ENCODE measurements at regions not wholly inside any gene's neighbourhood (a gene's known extent, or its start where the extent isn't known, plus 50 kb on each side); places are given as distances from the start of the nearest gene placed in this dataset.

DNA sequence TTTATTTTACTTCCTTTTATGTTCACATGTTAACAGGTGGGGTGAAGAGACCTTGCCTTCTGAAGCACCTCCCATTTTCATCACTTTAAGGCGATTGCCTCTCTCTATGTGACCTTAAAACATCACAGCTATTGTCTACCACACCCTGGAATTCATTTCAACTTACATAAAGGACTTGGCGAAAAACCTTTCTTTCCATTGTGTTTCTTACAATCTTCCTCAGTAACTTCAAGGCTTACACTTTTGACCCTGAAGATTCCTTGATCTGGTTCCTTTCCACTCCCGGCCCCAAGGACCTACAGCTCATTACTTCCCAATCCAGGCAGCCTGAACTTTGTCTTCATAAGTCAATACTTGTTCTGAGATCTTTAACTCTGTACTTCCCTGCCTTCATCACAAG is 443.3 kb downstream of the ADAMTS20 start:
- Histone ChIP-seq H3K27ac (ENCODE audit: low read length) (no peak overlapping the region), H3K36me3 (ENCODE audit: control insufficient read depth in 2 of 2, insufficient read depth in 2 of 2, low read length in 2 of 2) (no peaks in the 10 kb centered on the region), H3K27me3 (ENCODE audit: control insufficient read depth in 1 of 2, insufficient read depth in 2 of 2, low read length in 2 of 2) (no peaks in the 10 kb centered on the region), H3K4me1 (ENCODE audit: control insufficient read depth, insufficient read depth, low read length) (no peaks in the 10 kb centered on the region), H3K9ac (ENCODE audit: low read length in 2 of 2) (no peak overlapping the region), H3K4me3 (ENCODE audit: low read length in 2 of 2) (no peak overlapping the region), H3K9me3 (ENCODE audit: control insufficient read depth in 2 of 2, low read length in 2 of 2) (no peaks in the 10 kb centered on the region)

GRCh38 chr12:43107026-43107775 is 444.8 kb downstream of the ADAMTS20 start:
- H3K4me3 ChIP-seq (ENCODE audit: low read length in 2 of 2): no peak overlapping the region
- no peaks in the 10 kb centered on the region for H3K9me3 ChIP-seq (ENCODE audit: control insufficient read depth in 2 of 2, low read length in 2 of 2)
- H3K36me3 ChIP-seq (ENCODE audit: control insufficient read depth in 2 of 2, insufficient read depth in 2 of 2, low read length in 2 of 2): no peaks in the 10 kb centered on the region
- H3K27me3 ChIP-seq (ENCODE audit: control insufficient read depth in 1 of 2, insufficient read depth in 2 of 2, low read length in 2 of 2): no peaks in the 10 kb centered on the region
- no peak overlapping the region for H3K9ac ChIP-seq (ENCODE audit: low read length in 2 of 2)
- no peak overlapping the region for H3K27ac ChIP-seq (ENCODE audit: low read length)
- no peaks in the 10 kb centered on the region for H3K4me1 ChIP-seq (ENCODE audit: control insufficient read depth, insufficient read depth, low read length)

- Histone ChIP-seq H3K4me1 (ENCODE audit: control insufficient read depth, insufficient read depth, low read length) (no peaks in the 10 kb centered on the region), H3K4me3 (ENCODE audit: low read length in 2 of 2) (no peak overlapping the region), H3K27ac (ENCODE audit: low read length) (no peak overlapping the region), H3K36me3 (ENCODE audit: control insufficient read depth in 2 of 2, insufficient read depth in 2 of 2, low read length in 2 of 2) (no peaks in the 10 kb centered on the region), H3K9me3 (ENCODE audit: control insufficient read depth in 2 of 2, low read length in 2 of 2) (no peaks in the 10 kb centered on the region), H3K27me3 (ENCODE audit: control insufficient read depth in 1 of 2, insufficient read depth in 2 of 2, low read length in 2 of 2) (no peaks in the 10 kb centered on the region), H3K9ac (ENCODE audit: low read length in 2 of 2) (no peak overlapping the region)
Observed at GRCh38 chr12:43106355-43106754, 445.6 kb downstream of the ADAMTS20 start.

DNA sequence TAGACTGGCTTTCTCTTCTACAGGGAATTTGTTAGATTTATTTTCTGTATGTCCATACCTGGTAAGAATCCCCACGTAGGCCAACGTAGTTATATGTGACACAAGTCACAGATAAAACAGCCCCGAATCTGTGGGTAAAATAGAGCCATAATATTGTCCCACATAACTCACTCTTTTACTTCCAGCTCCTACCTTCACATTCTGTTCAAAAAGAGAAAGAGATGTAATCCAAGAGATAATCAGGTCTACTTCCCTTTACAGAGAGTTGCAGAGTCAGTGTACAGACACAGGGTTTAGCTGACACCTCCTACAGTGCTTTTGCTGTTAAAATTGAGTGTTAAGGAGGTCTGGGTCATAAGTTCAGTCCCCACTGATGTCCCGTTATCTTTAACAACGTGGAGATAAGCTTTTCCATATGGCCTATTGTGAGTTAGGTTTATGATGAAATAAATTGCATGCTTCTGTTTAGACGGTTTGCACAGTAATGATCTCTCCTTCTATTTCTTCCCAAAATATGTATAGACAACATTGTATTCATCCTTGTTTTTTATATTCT is 446.5 kb downstream of the ADAMTS20 start:
- Histone ChIP-seq H3K9me3 (ENCODE audit: control insufficient read depth in 2 of 2, low read length in 2 of 2) (no peaks in the 10 kb centered on the region), H3K9ac (ENCODE audit: low read length in 2 of 2) (no peak overlapping the region), H3K27ac (ENCODE audit: low read length) (no peak overlapping the region), H3K27me3 (ENCODE audit: control insufficient read depth in 1 of 2, insufficient read depth in 2 of 2, low read length in 2 of 2) (no peaks in the 10 kb centered on the region), H3K4me3 (ENCODE audit: low read length in 2 of 2) (no peak overlapping the region), H3K36me3 (ENCODE audit: control insufficient read depth in 2 of 2, insufficient read depth in 2 of 2, low read length in 2 of 2) (no peaks in the 10 kb centered on the region), H3K4me1 (ENCODE audit: control insufficient read depth, insufficient read depth, low read length) (no peaks in the 10 kb centered on the region)

DNA sequence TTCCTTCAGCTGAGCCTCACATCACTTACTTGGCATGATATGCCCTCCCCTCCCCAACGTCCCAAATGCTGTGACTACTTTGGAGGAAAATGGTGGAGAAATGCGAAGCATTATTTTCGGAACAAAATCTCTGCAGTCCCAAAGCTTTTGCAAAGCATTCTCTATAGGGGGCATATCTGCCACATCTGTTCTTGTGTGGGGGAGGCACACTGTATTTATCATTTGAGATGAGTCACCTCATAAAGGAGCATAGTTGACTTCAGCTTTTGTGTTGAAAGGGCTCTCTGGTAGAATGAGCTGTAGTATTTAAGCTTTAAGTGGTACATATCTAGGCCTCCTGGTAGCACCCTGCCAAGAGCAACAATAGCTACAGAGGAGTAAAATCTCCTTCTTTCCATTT is 447.5 kb downstream of the ADAMTS20 start:
- Histone ChIP-seq H3K4me3 (ENCODE audit: low read length in 2 of 2) (no peak overlapping the region), H3K9me3 (ENCODE audit: control insufficient read depth in 2 of 2, low read length in 2 of 2) (no peaks in the 10 kb centered on the region), H3K27ac (ENCODE audit: low read length) (no peak overlapping the region), H3K27me3 (ENCODE audit: control insufficient read depth in 1 of 2, insufficient read depth in 2 of 2, low read length in 2 of 2) (no peaks in the 10 kb centered on the region), H3K9ac (ENCODE audit: low read length in 2 of 2) (no peak overlapping the region), H3K36me3 (ENCODE audit: control insufficient read depth in 2 of 2, insufficient read depth in 2 of 2, low read length in 2 of 2) (no peaks in the 10 kb centered on the region), H3K4me1 (ENCODE audit: control insufficient read depth, insufficient read depth, low read length) (no peaks in the 10 kb centered on the region)

- no peak overlapping the region for H3K4me3 ChIP-seq (ENCODE audit: low read length in 2 of 2)
- no peaks in the 10 kb centered on the region for H3K27me3 ChIP-seq (ENCODE audit: control insufficient read depth in 1 of 2, insufficient read depth in 2 of 2, low read length in 2 of 2)
- no peaks in the 10 kb centered on the region for H3K36me3 ChIP-seq (ENCODE audit: control insufficient read depth in 2 of 2, insufficient read depth in 2 of 2, low read length in 2 of 2)
- no peaks in the 10 kb centered on the region for H3K9me3 ChIP-seq (ENCODE audit: control insufficient read depth in 2 of 2, low read length in 2 of 2)
- H3K27ac ChIP-seq (ENCODE audit: low read length): no peak overlapping the region
- H3K9ac ChIP-seq (ENCODE audit: low read length in 2 of 2): no peak overlapping the region
- H3K4me1 ChIP-seq (ENCODE audit: control insufficient read depth, insufficient read depth, low read length): no peaks in the 10 kb centered on the region
Observed at GRCh38 chr12:43103866-43104265, 448.1 kb downstream of the ADAMTS20 start.

- Histone ChIP-seq H3K9me3 (ENCODE audit: control insufficient read depth in 2 of 2, low read length in 2 of 2) (no peaks in the 10 kb centered on the region), H3K27ac (ENCODE audit: low read length) (no peak overlapping the region), H3K36me3 (ENCODE audit: control insufficient read depth in 2 of 2, insufficient read depth in 2 of 2, low read length in 2 of 2) (no peaks in the 10 kb centered on the region), H3K27me3 (ENCODE audit: control insufficient read depth in 1 of 2, insufficient read depth in 2 of 2, low read length in 2 of 2) (no peaks in the 10 kb centered on the region), H3K4me1 (ENCODE audit: control insufficient read depth, insufficient read depth, low read length) (no peaks in the 10 kb centered on the region), H3K4me3 (ENCODE audit: low read length in 2 of 2) (no peak overlapping the region), H3K9ac (ENCODE audit: low read length in 2 of 2) (no peak overlapping the region)
Observed at GRCh38 chr12:43102546-43103264, 449.3 kb downstream of the ADAMTS20 start.

- Histone ChIP-seq H3K9ac (ENCODE audit: low read length in 2 of 2) (no peak overlapping the region), H3K9me3 (ENCODE audit: control insufficient read depth in 2 of 2, low read length in 2 of 2) (no peaks in the 10 kb centered on the region), H3K4me1 (ENCODE audit: control insufficient read depth, insufficient read depth, low read length) (no peaks in the 10 kb centered on the region), H3K36me3 (ENCODE audit: control insufficient read depth in 2 of 2, insufficient read depth in 2 of 2, low read length in 2 of 2) (no peaks in the 10 kb centered on the region), H3K4me3 (ENCODE audit: low read length in 2 of 2) (no peak overlapping the region), H3K27ac (ENCODE audit: low read length) (no peak overlapping the region), H3K27me3 (ENCODE audit: control insufficient read depth in 1 of 2, insufficient read depth in 2 of 2, low read length in 2 of 2) (no peaks in the 10 kb centered on the region)
Observed at GRCh38 chr12:43100231-43100630, 451.8 kb downstream of the ADAMTS20 start.

GRCh38 chr12:43099691-43100163 is 452.3 kb downstream of the ADAMTS20 start:
- Histone ChIP-seq H3K9ac (ENCODE audit: low read length in 2 of 2) (no peak overlapping the region), H3K36me3 (ENCODE audit: control insufficient read depth in 2 of 2, insufficient read depth in 2 of 2, low read length in 2 of 2) (no peaks in the 10 kb centered on the region), H3K9me3 (ENCODE audit: control insufficient read depth in 2 of 2, low read length in 2 of 2) (no peaks in the 10 kb centered on the region), H3K27me3 (ENCODE audit: control insufficient read depth in 1 of 2, insufficient read depth in 2 of 2, low read length in 2 of 2) (no peaks in the 10 kb centered on the region), H3K4me3 (ENCODE audit: low read length in 2 of 2) (no peak overlapping the region), H3K4me1 (ENCODE audit: control insufficient read depth, insufficient read depth, low read length) (no peaks in the 10 kb centered on the region), H3K27ac (ENCODE audit: low read length) (no peak overlapping the region)

DNA sequence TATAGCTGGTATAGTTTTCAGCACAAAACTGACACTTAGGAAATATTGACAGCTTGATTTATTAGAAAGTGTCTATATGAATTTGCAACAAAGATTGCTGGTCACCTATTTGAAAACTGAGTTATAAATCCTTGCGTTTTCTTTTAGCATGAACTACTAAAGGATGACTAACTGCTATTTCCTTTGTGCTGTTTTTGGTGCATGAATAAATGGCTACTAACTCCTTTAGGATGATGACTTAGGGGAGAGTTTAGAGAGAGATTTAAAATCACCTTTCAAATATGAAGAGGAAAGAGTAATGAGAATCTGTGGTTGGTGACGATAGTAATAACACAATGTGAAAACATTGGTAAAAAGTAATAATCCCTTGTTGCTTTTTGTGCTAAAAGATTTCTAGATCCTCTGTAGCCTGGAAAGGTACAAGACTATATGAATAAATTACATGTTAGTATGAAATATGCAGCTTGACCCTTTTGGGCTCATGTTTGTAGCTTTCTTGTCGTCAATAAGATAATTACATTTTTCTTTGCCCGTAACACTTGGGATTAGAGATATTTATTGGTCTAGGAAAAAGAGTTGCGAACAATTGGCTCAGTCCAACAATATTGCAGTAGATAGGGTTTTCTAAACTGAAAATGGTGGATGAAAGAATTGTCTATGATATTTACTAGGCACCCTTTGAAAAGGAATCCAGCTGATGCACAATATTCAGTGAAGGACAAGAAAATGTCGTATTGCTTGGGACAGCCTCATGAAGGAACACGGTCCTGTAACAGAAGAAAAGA is 453.0 kb downstream of the ADAMTS20 start:
- Histone ChIP-seq H3K36me3 (ENCODE audit: control insufficient read depth in 2 of 2, insufficient read depth in 2 of 2, low read length in 2 of 2) (no peaks in the 10 kb centered on the region), H3K9me3 (ENCODE audit: control insufficient read depth in 2 of 2, low read length in 2 of 2) (no peaks in the 10 kb centered on the region), H3K4me1 (ENCODE audit: control insufficient read depth, insufficient read depth, low read length) (no peaks in the 10 kb centered on the region), H3K27ac (ENCODE audit: low read length) (no peak overlapping the region), H3K4me3 (ENCODE audit: low read length in 2 of 2) (no peak overlapping the region), H3K9ac (ENCODE audit: low read length in 2 of 2) (no peak overlapping the region), H3K27me3 (ENCODE audit: control insufficient read depth in 1 of 2, insufficient read depth in 2 of 2, low read length in 2 of 2) (no peaks in the 10 kb centered on the region)
